ENCODE measurements at regions not wholly inside any gene's neighbourhood (a gene's known extent, or its start where the extent isn't known, plus 50 kb on each side); places are given as distances from the start of the nearest gene placed in this dataset.

DNA sequence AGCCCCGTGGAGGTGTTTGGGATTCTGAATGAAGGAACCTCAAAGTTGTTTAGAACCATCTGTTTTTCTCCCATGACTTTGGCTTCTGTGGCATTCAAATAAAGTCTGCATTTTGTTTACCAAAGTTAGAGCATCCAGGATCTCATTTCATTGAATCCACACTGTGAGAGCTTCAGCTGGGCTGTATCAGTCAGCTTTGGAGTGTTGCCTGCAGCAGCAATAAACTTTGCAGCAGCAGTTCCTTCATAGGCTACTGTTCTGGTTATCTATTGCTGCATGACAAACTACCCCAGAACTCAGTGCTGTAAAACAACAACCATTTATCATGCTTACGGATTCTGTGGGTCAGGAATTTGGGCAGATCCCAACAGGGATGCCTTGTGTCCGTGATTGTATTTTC lies 1575.2 kb upstream of the LRRTM3 start:
- TF ChIP-seq, protein P1, sequence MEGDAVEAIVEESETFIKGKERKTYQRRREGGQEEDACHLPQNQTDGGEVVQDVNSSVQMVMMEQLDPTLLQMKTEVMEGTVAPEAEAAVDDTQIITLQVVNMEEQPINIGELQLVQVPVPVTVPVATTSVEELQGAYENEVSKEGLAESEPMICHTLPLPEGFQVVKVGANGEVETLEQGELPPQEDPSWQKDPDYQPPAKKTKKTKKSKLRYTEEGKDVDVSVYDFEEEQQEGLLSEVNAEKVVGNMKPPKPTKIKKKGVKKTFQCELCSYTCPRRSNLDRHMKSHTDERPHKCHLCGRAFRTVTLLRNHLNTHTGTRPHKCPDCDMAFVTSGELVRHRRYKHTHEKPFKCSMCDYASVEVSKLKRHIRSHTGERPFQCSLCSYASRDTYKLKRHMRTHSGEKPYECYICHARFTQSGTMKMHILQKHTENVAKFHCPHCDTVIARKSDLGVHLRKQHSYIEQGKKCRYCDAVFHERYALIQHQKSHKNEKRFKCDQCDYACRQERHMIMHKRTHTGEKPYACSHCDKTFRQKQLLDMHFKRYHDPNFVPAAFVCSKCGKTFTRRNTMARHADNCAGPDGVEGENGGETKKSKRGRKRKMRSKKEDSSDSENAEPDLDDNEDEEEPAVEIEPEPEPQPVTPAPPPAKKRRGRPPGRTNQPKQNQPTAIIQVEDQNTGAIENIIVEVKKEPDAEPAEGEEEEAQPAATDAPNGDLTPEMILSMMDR (IDR thresholded peaks at IDR 0.05; ENCODE audit: borderline replicate concordance, insufficient read depth, low read depth, low read length), result no peak
- H3K4me3 ChIP-seq (ENCODE audit: low read depth, low read length), result no peak overlapping the region

DNA sequence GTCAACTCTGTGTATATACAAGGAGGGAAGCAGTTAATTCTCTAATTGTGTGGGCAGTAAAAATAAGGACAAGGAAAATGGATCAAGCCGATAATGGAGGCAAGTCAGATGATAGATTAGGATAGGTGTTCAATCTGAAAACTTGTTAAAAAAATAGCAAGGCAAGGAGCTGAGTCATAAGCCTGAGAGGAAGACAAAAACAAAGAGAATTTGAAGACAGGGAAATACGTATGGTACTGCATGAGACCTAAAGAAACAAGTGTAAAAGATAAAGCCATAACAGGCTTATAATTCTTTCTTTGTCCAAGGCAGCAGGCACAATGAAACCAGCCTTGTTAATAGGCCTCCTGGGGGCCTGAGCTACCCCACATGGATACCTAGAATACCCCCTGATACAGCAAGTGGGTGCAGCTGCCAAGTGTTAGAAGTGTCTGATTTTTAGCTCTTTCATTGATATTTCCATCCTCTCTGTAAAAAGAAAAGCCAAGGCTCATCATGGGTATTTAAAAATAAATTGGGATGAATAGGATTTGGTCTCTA lies 1570.6 kb upstream of the LRRTM3 start:
- H3K4me3 ChIP-seq (ENCODE audit: low read depth, low read length), result no peak overlapping the region
- TF ChIP-seq, protein P1 (IDR thresholded peaks at IDR 0.05; ENCODE audit: borderline replicate concordance, insufficient read depth, low read depth, low read length), result no peak

DNA sequence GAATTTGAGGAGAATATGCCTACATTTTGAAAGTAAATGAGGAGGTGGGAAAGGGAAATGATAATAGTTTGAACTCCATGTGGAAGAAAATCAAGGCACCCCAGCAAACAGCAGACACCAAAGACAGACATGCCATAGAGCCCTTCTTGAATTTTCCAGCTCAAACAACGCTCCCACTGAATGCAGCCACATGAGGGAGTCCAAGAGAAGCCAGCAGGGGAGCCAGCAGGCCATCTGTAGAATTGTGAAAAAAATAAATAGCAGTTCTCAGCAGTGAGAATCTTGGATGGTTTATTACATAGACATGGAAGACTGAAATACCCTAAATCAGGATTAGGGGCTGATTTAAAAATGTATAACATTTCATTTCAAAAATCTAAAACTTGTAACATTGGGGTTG lies 1567.3 kb upstream of the LRRTM3 start:
- TF ChIP-seq, protein P1 (IDR thresholded peaks at IDR 0.05; ENCODE audit: borderline replicate concordance, insufficient read depth, low read depth, low read length), result no peak
- no peak overlapping the region for H3K4me3 ChIP-seq (ENCODE audit: low read depth, low read length)

DNA sequence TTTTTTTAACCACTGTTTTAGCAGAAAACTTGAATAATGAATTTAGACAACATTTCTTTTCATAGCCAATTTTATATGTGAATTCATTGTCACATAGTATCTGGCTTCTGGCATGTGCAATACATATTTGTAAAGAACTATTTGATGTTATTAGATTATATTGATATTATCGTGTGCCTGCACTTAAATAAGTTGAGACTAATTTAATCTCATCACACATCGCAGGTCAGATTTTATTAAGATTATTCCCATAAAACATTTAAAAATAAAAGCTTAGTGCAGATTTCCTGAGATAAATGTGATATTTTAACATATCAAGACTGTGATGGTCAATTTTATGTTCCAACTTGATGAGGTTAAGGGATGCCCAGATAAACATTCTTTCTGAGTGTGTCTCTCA lies 1565.3 kb upstream of the LRRTM3 start:
- TF ChIP-seq, protein P1 (IDR thresholded peaks at IDR 0.05; ENCODE audit: borderline replicate concordance, insufficient read depth, low read depth, low read length), result no peak
- no peak overlapping the region for H3K4me3 ChIP-seq (ENCODE audit: low read depth, low read length)

DNA sequence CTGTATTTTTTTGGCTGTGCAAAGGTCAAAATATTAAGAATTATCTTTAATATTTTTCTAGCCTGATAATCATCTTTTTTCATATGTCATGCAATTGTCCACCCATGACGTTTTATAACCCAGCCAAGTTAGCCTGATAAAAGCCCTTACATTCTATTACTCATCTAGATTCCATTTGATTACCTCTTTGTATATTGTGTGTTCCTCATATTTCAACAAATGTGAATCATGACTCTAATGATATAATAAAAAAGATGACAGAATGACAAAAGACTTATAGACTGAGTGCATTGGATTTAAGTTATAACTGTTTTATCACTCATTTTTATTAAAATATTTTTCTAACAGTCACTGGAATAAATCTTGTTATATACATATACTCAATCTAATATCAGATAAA lies 1560.0 kb upstream of the LRRTM3 start:
- TF ChIP-seq, protein P1 (IDR thresholded peaks at IDR 0.05; ENCODE audit: borderline replicate concordance, insufficient read depth, low read depth, low read length), result no peak
- no peak overlapping the region for H3K4me3 ChIP-seq (ENCODE audit: low read depth, low read length)

DNA sequence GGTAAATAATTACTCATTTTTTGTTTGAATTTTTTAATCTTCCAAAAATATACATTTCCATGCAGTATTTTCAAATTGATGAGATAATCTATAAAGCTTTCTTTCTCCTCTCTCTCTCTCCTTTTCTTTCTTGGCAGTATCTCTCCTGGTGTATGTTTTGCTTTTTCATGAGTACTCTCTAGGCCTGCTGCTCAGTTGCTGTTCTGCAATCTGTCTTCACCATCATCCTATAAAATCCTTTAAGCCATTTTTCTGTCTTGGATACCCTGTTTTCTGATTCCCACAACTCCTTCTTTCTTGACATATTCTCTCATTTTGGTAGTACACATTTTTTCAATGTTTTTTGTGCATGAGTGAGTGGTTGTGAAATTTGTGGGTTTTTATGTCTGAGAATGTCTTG lies 1558.1 kb upstream of the LRRTM3 start:
- H3K4me3 ChIP-seq (ENCODE audit: low read depth, low read length), result no peak overlapping the region
- TF ChIP-seq, protein P1 (IDR thresholded peaks at IDR 0.05; ENCODE audit: borderline replicate concordance, insufficient read depth, low read depth, low read length), result no peak

DNA sequence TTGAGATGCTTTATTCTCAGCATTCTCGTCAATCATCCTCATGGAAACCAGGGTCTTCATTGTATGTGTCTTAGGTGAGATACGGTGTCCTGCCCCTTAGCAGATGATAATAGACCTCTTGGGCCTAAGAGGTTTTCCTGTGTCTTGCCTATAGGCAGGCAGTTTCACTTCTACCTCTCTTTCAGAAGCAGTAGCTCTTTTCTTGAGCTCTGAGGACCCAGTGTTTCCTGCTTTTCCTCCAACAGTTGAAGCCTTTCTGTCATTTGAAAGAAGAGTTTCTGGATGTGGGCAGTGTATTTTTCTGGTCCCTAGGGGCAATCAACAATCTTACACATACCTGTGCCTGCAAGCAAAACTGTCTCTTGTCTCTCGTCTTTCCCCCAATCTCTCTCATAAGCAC lies 1550.3 kb upstream of the LRRTM3 start:
- H3K4me3 ChIP-seq (ENCODE audit: low read depth, low read length), result no peak overlapping the region
- TF ChIP-seq, protein P1 (IDR thresholded peaks at IDR 0.05; ENCODE audit: borderline replicate concordance, insufficient read depth, low read depth, low read length), result no peak

Data from GM12875 (cell line).